Endothelial cell of hepatic sinusoid (primary cell): ENCODE measurements at regions not wholly inside any gene's neighbourhood (a gene's known extent, or its start where the extent isn't known, plus 50 kb on each side); places are given as distances from the start of the nearest gene placed in this dataset.

Experiments used
- in situ Hi-C: cut with HindIII; loops from 2 replicates; pipeline ENCODE4 v1.10.0; 2017; ENCODE audit warnings: low sequenced_read_pairs

DNA sequence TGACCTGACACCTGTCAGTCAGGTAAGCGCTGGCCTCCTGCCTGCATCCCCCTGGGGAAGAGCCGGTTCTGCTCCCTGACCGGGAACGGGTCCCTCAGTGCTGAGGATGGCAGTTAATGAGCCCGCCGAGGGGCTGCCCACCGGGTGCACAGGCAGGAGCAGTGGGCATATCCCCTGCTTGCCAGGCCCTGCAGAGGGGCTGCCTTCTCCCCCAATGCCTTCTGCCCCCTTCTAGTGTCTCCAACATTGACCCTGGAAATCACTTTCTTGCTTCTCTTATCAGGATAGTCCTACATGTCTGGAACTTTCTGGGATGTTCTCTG lies 388.5 kb downstream of the SEC14L1 start:
- in situ Hi-C loops: loop anchor here (25.0 kb wide), 2 partner anchors 233 to 483 kb away; no protein-coding TSS in a partner anchor

DNA sequence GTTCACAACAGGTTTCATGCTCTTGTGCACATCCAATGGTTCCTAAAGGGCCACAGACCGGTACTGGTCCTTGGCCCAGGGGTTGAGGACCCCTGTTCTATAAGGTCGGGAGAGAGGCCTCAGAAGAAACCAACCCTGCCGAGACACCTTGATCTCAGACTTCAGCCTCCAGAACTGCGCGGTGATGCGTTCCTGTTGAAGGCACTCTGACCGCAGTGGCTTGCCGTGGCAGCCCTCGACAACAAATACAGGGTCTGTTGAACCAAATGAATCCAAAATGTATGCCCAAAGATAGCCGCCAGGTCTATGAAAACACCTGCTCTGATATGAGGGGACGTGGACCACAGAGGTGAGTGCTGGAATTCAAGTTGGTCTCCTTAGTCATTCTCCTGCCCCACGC lies 389.8 kb downstream of the SEC14L1 start:
- in situ Hi-C loops: loop anchor here (25.0 kb wide), 2 partner anchors 232 to 482 kb away; no protein-coding TSS in a partner anchor

DNA sequence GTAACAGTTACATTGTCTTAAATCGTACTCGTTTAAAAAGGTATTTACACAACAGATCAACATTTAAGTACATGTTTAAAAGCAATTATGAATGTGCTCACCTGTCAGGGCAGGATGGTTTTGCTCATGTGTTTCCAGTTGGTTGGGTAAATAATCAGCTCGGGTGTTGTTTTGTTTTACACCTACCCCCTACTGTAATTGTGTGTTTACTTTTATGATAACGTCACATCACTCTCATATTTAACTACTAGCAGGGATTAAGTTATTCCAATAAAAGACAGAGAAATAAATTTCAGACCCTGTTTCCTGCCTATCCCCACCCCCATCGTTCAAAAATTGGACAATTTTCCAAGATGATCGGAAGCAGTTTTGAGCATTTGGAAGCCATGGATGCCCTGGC lies 390.2 kb downstream of the SEC14L1 start:
- in situ Hi-C loops: loop anchor here (25.0 kb wide), 2 partner anchors 231 to 481 kb away; no protein-coding TSS in a partner anchor

DNA sequence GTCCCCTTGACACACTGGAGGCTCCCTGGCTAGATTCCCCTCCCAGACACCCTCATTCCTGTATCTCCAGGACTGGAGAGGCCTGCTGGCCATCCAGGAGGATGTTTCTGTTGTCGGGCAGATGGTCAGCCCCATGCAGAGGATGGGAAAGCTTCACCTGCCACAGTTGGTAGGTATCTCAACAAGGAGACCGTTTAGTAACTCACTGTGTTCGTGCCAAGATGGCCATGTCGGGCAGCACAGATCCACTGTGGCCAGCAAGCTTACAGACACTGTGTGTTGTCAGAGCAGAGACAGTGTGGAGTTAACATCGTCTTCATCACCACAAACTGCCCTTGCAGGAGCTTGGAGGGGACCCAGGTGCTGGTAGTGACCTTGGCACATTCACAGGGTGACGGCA lies 390.9 kb downstream of the SEC14L1 start:
- in situ Hi-C loops: loop anchor here (25.0 kb wide), 2 partner anchors 231 to 481 kb away; no protein-coding TSS in a partner anchor

DNA sequence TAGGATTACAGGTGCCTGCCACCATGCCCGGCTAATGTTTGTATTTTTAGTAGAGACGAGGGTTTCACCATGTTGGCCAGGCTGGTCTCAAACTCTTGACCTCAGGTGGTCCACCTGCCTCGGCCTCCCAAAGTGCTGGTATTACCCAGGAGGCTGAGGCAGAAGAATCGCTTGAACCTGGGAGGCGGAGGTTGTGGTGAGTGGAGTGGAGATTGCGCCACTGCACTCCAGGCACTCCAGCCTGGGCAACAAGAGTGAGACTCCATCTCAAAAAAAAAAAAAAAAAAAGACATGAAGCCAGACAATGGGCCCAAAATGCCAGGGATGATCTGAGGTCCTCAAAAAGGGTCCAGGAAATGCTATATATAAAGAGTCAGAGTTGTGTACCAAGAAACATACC lies 392.9 kb downstream of the SEC14L1 start:
- in situ Hi-C loops: loop anchor here (25.0 kb wide), 2 partner anchors 229 to 479 kb away; no protein-coding TSS in a partner anchor

DNA sequence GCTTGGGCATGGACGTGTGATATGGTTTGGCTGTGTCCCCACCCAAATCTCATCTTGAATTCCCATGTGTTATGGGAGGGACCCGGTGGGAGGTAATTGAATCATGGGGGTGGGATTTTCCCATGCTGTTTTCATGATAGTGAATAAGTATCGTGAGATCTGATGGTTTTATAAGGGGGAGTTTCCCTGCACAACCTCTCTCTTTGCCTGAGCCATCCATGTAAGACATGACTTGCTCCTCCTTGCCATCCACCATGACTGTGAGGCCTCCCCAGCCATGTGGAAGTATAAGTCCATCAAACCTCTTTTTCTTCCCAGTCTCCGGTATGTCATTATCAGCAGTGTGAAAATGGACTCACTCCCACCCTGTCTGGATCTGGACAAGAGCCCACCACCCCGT lies 393.4 kb downstream of the SEC14L1 start:
- in situ Hi-C loops: loop anchor here (25.0 kb wide), 2 partner anchors 228 to 478 kb away; no protein-coding TSS in a partner anchor

DNA sequence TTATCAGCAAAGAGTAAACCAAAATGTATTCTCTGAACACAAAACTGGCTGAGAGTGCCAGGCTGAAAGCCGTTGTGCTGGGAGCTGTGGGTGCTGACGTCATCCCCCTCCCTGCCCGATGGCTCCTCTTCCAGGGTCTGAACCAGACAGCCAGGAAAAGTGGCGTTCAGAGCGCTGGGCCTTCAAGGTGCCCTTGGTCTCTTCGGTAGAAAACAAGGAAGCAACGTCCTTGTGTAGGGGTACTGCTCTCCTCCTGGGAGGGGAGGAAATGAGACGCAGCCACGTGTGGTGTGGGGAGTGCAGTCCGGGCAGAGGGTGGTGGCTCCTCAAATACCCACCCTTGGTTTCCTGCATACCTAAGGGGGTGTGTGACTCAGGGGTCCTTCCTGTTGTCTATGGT lies 394.7 kb downstream of the SEC14L1 start:
- in situ Hi-C loops: loop anchor here (25.0 kb wide), 2 partner anchors 227 to 477 kb away; no protein-coding TSS in a partner anchor

DNA sequence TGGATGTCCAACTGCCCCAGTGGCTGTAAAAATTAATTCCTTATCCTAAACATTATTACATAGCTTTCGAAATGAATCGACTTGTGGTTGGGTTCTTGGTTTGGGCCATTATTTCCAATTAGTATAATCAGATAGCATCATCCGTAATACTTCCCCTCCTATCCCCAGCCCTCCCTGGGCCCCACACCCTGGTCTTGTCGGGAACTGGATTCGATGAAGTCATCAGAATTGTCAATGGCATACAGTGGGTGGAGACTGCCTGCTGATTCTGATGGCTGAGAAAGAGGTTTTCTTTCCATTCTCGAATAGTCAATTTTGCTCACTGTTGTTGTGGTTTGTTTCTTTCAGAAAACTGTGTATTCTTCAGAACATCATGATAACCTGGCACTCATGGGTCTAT lies 395.1 kb downstream of the SEC14L1 start:
- in situ Hi-C loops: loop anchor here (25.0 kb wide), 2 partner anchors 226 to 476 kb away; no protein-coding TSS in a partner anchor

DNA sequence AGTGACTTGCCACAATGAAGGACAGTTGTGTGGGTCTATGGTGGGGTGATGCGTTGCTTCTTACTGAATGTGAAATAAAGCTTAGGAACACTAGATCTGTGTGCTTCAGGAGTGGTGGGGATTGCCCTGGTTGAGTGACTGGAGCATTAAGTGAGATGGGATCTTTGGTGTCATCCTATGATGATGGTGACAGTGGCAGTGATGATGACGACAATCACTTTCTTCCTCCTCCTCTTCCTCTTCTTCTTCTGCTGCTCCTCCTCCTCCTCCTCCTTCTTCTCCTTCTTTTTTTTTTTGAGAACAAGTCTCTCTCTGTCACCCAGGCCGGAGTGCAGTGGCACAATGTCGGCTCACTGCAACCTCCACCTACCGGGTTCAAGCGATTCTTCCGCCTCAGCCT lies 396.8 kb downstream of the SEC14L1 start:
- in situ Hi-C loops: loop anchor here (25.0 kb wide), 2 partner anchors 225 to 475 kb away; no protein-coding TSS in a partner anchor

DNA sequence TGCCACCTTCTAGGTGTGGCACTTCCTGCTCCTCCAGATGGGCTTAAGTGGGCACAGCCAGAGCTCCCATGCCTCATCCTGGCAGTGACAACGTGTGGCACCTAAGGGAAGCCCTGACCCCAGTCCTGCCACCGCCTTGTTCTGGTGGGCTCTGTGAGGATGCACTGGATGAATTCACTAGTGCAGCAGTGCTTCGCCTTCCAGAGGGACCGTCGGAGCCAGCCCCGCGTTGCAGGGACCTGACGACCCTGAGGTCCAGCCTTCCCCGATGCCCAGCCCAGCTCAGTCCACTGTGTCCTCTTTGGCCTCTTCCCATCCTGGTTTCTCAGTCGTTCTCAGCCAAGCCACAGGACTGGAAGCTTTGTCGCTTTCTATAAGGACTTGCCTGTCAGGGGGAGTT lies 399.8 kb downstream of the SEC14L1 start:
- in situ Hi-C loops: loop anchor here (5.0 to 25.0 kb wide), 4 partner anchors 57 to 472 kb away; no protein-coding TSS in a partner anchor

DNA sequence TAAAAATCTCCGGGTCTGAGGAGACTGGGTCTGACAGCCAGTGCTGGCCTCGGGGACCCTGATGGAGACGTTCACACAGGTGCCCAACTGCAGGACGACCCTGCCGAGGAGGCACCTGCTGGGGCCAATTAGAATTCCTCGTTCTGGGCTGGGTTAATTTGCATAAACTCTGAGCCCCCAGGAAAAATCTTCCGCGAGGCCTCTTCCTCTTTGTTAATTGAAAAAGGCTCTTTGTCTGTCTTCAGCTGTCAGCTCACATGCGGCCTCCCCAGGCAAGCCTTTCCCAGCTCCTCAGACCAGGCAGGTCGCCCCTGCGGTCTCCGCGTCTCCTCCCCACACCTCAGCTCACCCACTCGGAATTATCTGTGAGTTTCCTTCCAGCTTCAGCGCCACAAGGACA lies 400.2 kb downstream of the SEC14L1 start:
- in situ Hi-C loops: loop anchor here (5.0 to 25.0 kb wide), 4 partner anchors 56 to 471 kb away; no protein-coding TSS in a partner anchor

DNA sequence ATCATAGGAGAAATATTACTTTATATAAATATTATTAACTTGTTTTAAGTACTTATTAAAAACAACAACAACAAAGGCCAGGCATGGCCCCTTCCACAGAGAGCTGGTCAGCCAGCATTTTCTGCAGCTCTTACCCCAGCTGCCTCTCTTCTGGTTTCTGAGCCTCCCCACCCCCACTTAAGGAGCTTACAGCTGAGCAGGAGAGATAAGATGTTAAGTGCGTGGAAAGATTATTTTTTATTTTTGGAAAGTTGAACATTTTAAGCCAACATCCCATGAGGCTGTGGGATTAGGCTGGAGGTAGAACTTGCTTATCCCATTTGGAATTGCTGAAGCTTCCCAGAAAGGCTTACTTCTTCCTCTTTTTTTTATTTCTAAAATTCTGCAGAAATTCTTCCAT lies 401.2 kb downstream of the SEC14L1 start:
- in situ Hi-C loops: loop anchor here (5.0 to 25.0 kb wide), 4 partner anchors 55 to 470 kb away; no protein-coding TSS in a partner anchor

DNA sequence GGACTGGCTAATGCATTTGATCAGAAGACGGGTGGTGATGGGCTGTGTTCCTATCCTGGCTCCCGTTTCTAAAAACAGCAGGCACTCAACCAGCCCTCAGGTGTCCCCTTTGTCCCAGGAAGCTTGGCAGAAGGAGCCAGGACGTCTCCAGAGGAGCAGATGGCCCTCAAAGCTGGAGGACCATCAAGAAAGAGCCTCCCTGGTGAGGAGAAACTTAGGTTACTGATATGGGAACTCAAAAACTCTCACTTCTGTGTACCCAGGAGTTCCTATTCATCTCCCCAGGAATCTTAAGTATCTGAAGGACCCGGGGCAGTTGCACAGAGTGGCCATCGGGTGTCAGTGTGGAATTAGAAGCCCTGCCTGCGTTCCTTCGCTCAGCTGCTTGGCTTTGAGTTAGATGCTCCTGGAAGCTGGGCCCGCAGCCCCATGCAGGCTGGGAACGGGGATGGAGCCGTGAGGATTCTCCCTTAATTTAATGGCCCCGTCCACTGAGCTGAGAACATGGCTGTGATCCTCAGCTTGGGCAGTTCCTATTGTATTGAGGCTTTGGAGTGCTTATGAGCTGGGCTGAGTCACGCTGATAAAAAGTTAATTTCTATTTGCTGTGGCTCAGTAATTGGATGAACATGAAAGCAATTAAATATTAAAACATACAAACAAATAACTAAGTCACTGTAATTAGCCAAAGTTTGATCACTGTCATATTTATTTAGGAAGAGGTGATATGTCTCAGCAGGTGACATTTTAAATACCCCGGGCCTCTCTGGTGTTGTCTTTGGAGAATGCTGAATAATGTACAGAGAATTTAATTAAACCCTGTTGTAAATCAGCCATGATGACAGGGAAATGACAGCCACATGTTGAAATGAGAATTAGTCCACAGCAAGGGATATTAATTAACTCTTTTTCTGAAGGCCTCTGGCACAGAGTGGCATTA lies 402.1 kb downstream of the SEC14L1 start:
- in situ Hi-C loops: loop anchor here (5.0 to 25.0 kb wide), 4 partner anchors 54 to 469 kb away; no protein-coding TSS in a partner anchor

DNA sequence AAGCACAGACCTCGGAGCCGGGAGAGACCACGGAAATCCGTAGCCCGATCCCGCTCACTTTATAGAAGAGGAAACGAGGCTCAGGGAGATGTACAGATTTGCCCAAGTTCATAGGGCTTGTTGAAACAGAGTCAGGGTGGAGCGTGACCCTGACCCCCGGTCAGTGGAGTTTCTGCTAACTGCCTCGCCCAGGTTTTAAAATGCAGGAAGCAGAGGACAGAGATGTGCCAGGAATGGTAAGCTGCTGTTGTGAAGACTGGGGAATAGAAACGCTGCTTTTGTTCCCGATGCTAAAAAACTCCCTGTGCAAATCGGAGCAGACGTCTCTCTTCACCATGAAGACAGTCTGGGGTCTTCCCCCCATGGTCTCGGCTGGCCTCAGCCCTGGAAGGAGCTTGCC lies 403.0 kb downstream of the SEC14L1 start:
- in situ Hi-C loops: loop anchor here (5.0 to 25.0 kb wide), 4 partner anchors 54 to 468 kb away; no protein-coding TSS in a partner anchor

DNA sequence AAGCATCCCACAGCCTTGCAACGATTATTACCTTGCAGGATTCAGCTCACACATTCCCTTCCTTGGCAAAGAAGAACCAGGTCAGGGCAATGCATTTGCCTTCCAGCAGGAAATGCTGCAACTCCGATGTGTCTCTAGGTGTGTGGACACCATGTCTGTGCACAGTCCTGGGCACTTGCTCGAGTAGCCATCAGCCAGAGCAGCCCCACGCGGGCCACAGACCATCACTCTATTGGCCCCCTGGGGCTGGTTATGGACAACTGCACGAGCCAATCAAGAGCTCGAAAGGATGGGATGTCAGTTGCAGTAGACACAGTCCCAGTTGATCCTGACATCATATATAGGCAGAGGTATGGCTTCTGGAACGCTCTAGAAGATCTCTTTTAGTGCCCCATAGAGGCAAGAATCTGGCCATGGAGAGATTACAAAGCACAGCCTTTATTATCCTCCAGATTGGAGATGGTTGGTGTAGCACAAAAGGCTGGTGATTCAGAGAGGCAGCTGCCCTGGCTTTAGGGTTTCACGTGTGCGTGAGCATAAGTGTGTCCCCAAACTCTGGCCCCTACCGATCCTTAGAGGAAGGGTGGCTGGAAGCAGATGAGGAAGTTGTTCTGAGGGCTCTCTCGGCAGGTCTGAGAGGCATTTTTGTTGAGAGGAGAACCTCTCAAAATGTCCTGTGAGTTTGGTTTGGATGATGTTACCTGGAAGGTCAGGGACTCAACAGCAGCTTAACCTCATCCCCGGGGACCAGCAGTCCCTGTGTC lies 403.8 kb downstream of the SEC14L1 start:
- in situ Hi-C loops: loop anchor here (5.0 to 25.0 kb wide), 4 partner anchors 53 to 468 kb away; no protein-coding TSS in a partner anchor

DNA sequence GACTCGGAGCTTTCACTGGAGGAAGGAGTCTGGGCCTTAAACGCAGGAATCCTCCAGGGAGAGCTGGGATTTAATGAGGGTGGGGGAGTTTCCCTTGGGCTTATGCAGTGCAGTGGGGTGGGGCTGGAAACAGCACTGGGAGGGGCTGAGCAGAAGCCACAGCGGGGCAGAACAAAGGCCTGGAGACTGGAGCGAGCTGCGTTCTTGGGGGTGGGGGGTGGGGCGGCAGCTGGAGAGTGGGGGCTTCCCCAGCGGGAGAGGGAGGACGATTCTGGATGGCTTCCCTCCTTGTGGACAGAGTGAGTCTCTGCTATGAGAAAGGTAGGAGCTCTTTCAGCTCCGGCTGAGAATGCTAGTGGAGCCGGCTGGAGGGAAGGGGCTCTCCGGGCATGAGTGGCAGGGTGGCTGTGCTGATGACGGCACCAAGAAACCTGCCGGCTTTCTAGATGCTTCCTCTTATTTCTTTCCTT lies 406.0 kb downstream of the SEC14L1 start:
- in situ Hi-C loops: loop anchor here (25.0 kb wide), 2 partner anchors 215 to 465 kb away; no protein-coding TSS in a partner anchor

DNA sequence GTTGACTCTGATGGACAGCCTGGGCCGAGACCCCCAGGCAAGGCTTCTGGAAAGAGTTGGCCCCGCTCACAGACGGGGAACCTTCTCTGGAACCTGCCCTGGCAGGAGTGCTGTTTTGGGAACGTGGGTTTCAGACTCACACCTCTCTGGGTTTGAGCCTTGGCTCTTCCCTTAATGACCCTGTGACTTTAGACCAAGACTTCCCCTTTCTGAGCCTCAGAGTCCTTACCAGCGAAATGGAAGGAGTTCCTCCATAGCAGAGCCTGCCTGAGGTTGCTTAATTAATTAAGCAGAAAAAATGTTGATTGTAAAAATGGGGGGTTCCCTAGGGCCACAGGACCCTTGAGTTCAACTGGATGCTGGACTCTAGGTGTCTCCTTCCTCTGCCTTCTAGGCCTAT lies 408.2 kb downstream of the SEC14L1 start:
- in situ Hi-C loops: loop anchor here (25.0 kb wide), 2 partner anchors 213 to 463 kb away; no protein-coding TSS in a partner anchor

DNA sequence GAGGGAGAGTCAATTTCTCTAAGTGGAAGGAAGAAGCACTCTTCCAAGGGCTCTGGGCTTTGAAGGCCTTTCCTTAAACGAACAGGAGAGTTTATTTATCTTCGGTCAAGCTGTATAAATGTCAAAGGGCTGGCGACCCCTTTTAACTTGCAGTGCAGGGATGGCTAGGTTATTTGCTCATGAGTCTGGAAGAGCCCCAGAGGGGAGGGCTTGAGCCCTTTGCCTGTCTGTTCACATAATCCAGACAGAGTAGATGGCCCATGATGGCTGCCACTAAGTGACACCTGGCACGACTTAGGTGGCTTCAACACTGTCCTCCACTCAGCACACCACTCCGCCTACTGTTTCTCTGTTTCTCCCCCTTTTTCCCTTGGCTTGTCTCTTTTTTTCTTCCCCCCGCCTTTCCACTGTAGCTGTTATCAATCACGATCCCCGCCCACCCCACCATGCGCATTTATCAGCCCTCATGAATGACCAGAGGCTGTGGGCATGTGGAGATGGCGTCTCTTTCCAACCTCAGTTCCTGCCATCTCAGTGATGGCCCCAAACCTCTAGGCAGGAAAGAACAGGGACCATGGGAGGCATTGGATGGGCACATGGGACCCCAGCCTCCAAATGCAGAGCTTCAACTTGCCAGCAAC lies 408.7 kb upstream of the TNRC6C start:
- in situ Hi-C loops: loop anchor here (25.0 kb wide), 2 partner anchors 212 to 462 kb away; no protein-coding TSS in a partner anchor

DNA sequence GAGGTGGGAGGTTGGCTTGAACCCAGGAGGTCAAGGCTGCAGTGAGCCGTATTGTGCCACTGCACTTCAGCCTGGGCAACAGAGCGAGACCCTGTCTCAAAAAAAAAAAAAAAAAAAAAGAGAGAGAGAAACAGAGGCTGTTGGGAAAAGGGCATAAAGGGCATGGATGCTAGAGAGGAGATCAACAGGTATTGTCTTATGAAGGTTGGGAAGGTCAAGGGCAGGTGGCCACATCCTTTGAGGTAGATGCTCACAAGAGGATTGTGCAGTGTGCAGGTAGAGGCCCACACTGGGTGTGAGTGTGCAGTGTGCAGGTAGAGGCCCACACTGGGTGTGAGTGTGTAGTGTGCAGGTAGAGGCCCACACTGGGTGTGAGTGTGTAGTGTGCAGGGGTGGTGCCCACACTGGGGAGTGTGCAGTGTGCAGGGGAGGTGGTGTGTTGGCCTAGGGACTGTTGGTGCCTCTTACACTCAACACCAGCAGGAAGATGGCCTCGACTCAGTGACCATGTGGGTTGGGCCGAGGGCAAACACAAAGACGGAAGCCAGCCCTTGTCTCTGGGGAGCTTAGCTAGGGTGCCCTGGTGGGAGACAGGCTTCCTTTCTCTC lies 404.9 kb upstream of the TNRC6C start:
- in situ Hi-C loops: no loop called here
